Endothelial cell of umbilical vein (primary cell): ENCODE measurements at regions not wholly inside any gene's neighbourhood (a gene's known extent, or its start where the extent isn't known, plus 50 kb on each side); places are given as distances from the start of the nearest gene placed in this dataset.

Experiments
- BruUV-seq: library from RNA; stranded (reverse); fragments of 400-500 nt; replicated peaks from 2 replicates; lab custom pipeline; 2021; lab: Mats Ljungman, UMichigan
- CTCF ChIA-PET: fragments of 300-600, 350-600 bp; sonication (Branson Sonifier 250); formaldehyde crosslinking; loops from one replicate; lab custom pipeline; 2021; ENCODE audit warnings: antibody characterized with exemption, inconsistent platforms; lab: Charles Lee
- POLR2A ChIA-PET: fragments of 300-600, 350-600 bp; sonication (Branson Sonifier 250); formaldehyde crosslinking; loops from one replicate; lab custom pipeline; 2021; ENCODE audit warnings: antibody characterized with exemption, inconsistent platforms; lab: Charles Lee
- DNase-seq: peaks from one replicate; pipeline ENCODE4 v3.0.0-alpha.2; 2011; ENCODE audit warnings: low read depth, low spot score
- FAIRE-seq: peaks from 2 replicates; lab custom pipeline; 2011; peaks lifted over from hg19 to GRCh38; lab: Jason Lieb, UNC
- H2AFZ ChIP-seq: 2 replicates; pipeline ENCODE4 v1.6.0; 2012; ENCODE audit warnings: low read depth, low read length, control low read depth, inconsistent platforms
- H3K27ac ChIP-seq: 2 replicates; pipeline ENCODE4 v1.5.1; 2011; ENCODE audit warnings: low read depth, mild to moderate bottlenecking, control low read depth, low read length, moderate library complexity; ENCODE audit not compliant: insufficient read depth
- H3K27me3 ChIP-seq, 2 experiments: 2 replicates each; pipeline versions ENCODE4 v1.6.0 to v1.6.1; 2011; ENCODE audit warnings: low read length in 2 of 2, mixed read lengths in 1 of 2; ENCODE audit not compliant: control insufficient read depth in 2 of 2, insufficient read depth in 2 of 2
- H3K36me3 ChIP-seq, 2 experiments: 2 replicates in 1 of 2; 3 replicates in 1 of 2; pipeline ENCODE4 v1.5.1; 2011; ENCODE audit warnings: low read length in 2 of 2, mild to moderate bottlenecking in 1 of 2, moderate library complexity in 1 of 2; ENCODE audit not compliant: control insufficient read depth in 2 of 2, insufficient read depth in 2 of 2; ENCODE audit errors: extremely low read depth in 1 of 2
- H3K4me1 ChIP-seq: 3 replicates; pipeline ENCODE4 v1.5.1; 2011; ENCODE audit warnings: mild to moderate bottlenecking, low read length; ENCODE audit not compliant: control insufficient read depth, insufficient read depth; ENCODE audit errors: extremely low read depth
- H3K4me2 ChIP-seq: 2 replicates; pipeline ENCODE4 v1.6.1; 2011; ENCODE audit warnings: low read length, control low read depth, mixed read lengths; ENCODE audit not compliant: insufficient read depth
- H3K4me3 ChIP-seq, 3 experiments: fragments of 200-600 bp in 1 of 3; sonication (generic), shearing (Covaris generic) in 1 of 3; replicated peaks in 1 of 3; 2 replicates each; pipeline ENCODE4 v1.5.1; 2011 to 2016; ENCODE audit warnings: control low read depth in 3 of 3, low read length in 3 of 3, mild to moderate bottlenecking in 2 of 3, inconsistent platforms in 1 of 3, low read depth in 1 of 3, moderate library complexity in 1 of 3; ENCODE audit not compliant: insufficient read depth in 1 of 3
- H3K79me2 ChIP-seq: 2 replicates; pipeline ENCODE4 v1.6.0; 2012; ENCODE audit warnings: low read length, inconsistent platforms; ENCODE audit not compliant: control insufficient read depth, insufficient read depth
- H3K9ac ChIP-seq: replicated peaks from 2 replicates; pipeline ENCODE3; 2011; ENCODE audit warnings: low read length, control low read depth; ENCODE audit not compliant: insufficient read depth; ENCODE audit errors: extremely low read depth
- H3K9me1 ChIP-seq: replicated peaks from 3 replicates; pipeline ENCODE4 v1.6.0; 2011; ENCODE audit warnings: mild to moderate bottlenecking, low read length; ENCODE audit not compliant: control insufficient read depth, insufficient read depth; ENCODE audit errors: extremely low read depth
- H3K9me3 ChIP-seq: replicated peaks from 2 replicates; pipeline ENCODE4 v1.5.1; 2012; ENCODE audit warnings: low read length, inconsistent platforms; ENCODE audit not compliant: control insufficient read depth, insufficient read depth
- H4K20me1 ChIP-seq: replicated peaks from 2 replicates; pipeline ENCODE3; 2011; ENCODE audit warnings: mild to moderate bottlenecking, low read length; ENCODE audit not compliant: control insufficient read depth, insufficient read depth; ENCODE audit errors: extremely low read depth
- EZH2 ChIP-seq: IDR thresholded peaks from 2 replicates; pipeline ENCODE4 v1.6.1; 2012; ENCODE audit warnings: borderline replicate concordance, low read depth, mild to moderate bottlenecking, moderate library complexity, low read length, inconsistent platforms; ENCODE audit not compliant: severe bottlenecking
- FOS ChIP-seq: IDR thresholded peaks from 2 replicates; pipeline ENCODE4 v1.6.1; 2011; ENCODE audit warnings: mild to moderate bottlenecking, low read length, moderate library complexity, borderline replicate concordance; ENCODE audit not compliant: insufficient read depth
- GATA2 ChIP-seq: IDR thresholded peaks from 2 replicates; pipeline ENCODE4 v1.7.0; 2011; ENCODE audit warnings: low read depth, mild to moderate bottlenecking, moderate library complexity, mixed read lengths, low read length; ENCODE audit not compliant: insufficient read length, insufficient read depth
- JUN ChIP-seq: IDR thresholded peaks from 2 replicates; pipeline ENCODE4 v1.6.1; 2011; ENCODE audit warnings: borderline replicate concordance, low read depth; ENCODE audit not compliant: insufficient read length, insufficient read depth
- MYC ChIP-seq: IDR thresholded peaks from one replicate; pipeline ENCODE4 v1.6.1; 2011; ENCODE audit warnings: mild to moderate bottlenecking, low read depth, low read length
- POLR2A ChIP-seq: IDR thresholded peaks from 2 replicates; pipeline ENCODE4 v1.6.1; 2012; ENCODE audit warnings: low read depth, mild to moderate bottlenecking, control low read depth, low read length
- POLR2AphosphoS5 ChIP-seq: IDR thresholded peaks from 2 replicates; pipeline ENCODE4 v1.6.1; 2012; ENCODE audit warnings: low read depth, mild to moderate bottlenecking, control low read depth, low read length, moderate library complexity; ENCODE audit not compliant: insufficient read depth
- dilution Hi-C: fragments of 300-500 bp; cut with MboI; formaldehyde crosslinking; loops from one replicate; pipeline ENCODE4 v1.15.0; 2019; ENCODE audit warnings: low sequenced_read_pairs; ENCODE audit not compliant: extremely low pct_ligation_motif_present
- intact Hi-C: fragments of 100-400 bp; cut with micrococcal nuclease; formaldehyde crosslinking; loops from one replicate; pipeline ENCODE4 v1.10.0; 2022
- TF ChIP-seq, protein P1 (sequence below): IDR thresholded peaks from 2 replicates; pipeline ENCODE4 v1.6.1; 2011; ENCODE audit not compliant: insufficient read depth, insufficient read length
- TF ChIP-seq, protein P2 (sequence below), 2 donors: IDR thresholded peaks; 1 replicate in 1 of 2; 2 replicates in 1 of 2; pipeline ENCODE4 v1.5.1; 2011; ENCODE audit warnings: low read length in 2 of 2, mild to moderate bottlenecking in 2 of 2, moderate library complexity in 2 of 2, control low read depth in 1 of 2, inconsistent platforms in 1 of 2, low read depth in 1 of 2; ENCODE audit not compliant: insufficient read depth in 1 of 2; ENCODE audit errors: extremely low read depth in 1 of 2

DNA sequence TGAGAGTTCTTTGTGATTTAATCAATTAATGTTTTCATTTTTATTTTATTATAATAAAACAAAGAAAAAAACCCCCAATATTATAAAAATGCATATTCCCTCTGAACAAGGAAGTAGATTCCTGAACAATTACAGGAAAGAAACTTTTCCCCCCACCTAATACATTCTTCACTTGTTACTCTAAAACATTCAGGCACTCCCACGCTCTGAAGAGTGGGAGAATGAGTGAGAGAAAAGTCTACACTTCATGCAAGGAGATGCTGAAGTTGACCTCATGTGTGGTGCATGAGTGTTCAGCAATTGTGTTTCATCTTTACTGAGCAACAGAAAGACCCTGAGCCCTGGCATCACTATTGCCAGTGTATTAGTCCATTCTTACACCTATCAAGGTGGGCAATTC is 244.2 kb upstream of the IGFBP3 start:
- H3K4me3 ChIP-seq = no peak overlapping the region
- H3K9me1 ChIP-seq = no peaks in the 10 kb centered on the region
- ChIA-PET POLR2A (no interaction called here), CTCF (no interaction called here)
- H3K27ac ChIP-seq = no peak overlapping the region
- TF ChIP-seq FOS (no peak), EZH2 (no peak), POLR2AphosphoS5 (no peak), JUN (no peak), POLR2A (no peak), GATA2 (no peak), MYC (no peak)
- TF ChIP-seq, protein P1, sequence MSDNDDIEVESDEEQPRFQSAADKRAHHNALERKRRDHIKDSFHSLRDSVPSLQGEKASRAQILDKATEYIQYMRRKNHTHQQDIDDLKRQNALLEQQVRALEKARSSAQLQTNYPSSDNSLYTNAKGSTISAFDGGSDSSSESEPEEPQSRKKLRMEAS = no peak
- TF ChIP-seq, protein P2, sequence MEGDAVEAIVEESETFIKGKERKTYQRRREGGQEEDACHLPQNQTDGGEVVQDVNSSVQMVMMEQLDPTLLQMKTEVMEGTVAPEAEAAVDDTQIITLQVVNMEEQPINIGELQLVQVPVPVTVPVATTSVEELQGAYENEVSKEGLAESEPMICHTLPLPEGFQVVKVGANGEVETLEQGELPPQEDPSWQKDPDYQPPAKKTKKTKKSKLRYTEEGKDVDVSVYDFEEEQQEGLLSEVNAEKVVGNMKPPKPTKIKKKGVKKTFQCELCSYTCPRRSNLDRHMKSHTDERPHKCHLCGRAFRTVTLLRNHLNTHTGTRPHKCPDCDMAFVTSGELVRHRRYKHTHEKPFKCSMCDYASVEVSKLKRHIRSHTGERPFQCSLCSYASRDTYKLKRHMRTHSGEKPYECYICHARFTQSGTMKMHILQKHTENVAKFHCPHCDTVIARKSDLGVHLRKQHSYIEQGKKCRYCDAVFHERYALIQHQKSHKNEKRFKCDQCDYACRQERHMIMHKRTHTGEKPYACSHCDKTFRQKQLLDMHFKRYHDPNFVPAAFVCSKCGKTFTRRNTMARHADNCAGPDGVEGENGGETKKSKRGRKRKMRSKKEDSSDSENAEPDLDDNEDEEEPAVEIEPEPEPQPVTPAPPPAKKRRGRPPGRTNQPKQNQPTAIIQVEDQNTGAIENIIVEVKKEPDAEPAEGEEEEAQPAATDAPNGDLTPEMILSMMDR (IDR thresholded peaks at IDR 0.05; ENCODE audit: extremely low read depth in 1 of 2, insufficient read depth in 1 of 2, low read depth in 1 of 2, low read length in 2 of 2) = no peak
- H3K27me3 ChIP-seq = no peaks in the 10 kb centered on the region
- FAIRE-seq (no peak), DNase-seq (no peak)
- no peak overlapping the region for H3K4me2 ChIP-seq
- no peaks in the 10 kb centered on the region for H4K20me1 ChIP-seq
- no TSS peak for BruUV-seq
- no peaks in the 10 kb centered on the region for H3K79me2 ChIP-seq
- no peaks in the 10 kb centered on the region for H3K9me3 ChIP-seq
- dilution Hi-C loops = no loop called here
- intact Hi-C loops = no loop called here
- no peaks in the 10 kb centered on the region for H3K4me1 ChIP-seq
- no peaks in the 10 kb centered on the region for H3K36me3 ChIP-seq
- no peak overlapping the region for H3K9ac ChIP-seq
- H2AFZ ChIP-seq = no peak overlapping the region
